A673 (cell line): ENCODE measurements at regions not wholly inside any gene's neighbourhood (a gene's known extent, or its start where the extent isn't known, plus 50 kb on each side); places are given as distances from the start of the nearest gene placed in this dataset.

Experiments
- BruUV-seq: library from RNA; stranded (reverse); fragments of 400-500 nt; replicated peaks from 2 replicates; lab custom pipeline; 2021; lab: Mats Ljungman, UMichigan
- CTCF ChIA-PET: fragments of 300-600 bp; sonication (Branson Sonifier 250); formaldehyde crosslinking; loops from one replicate; lab custom pipeline; 2022; ENCODE audit warnings: antibody characterized with exemption; lab: Charles Lee
- POLR2A ChIA-PET: fragments of 300-600 bp; sonication (Branson Sonifier 250); formaldehyde crosslinking; loops from one replicate; lab custom pipeline; 2022; ENCODE audit warnings: antibody characterized with exemption; ENCODE audit not compliant: low non-redundant PET; lab: Charles Lee
- DNase-seq: peaks from one replicate; pipeline ENCODE4 v3.0.0-alpha.2; 2015; ENCODE audit warnings: low spot score
- H3K27ac ChIP-seq: fragments of 200-600 bp; sonication (generic); 2 replicates; pipeline ENCODE4 v1.5.1; 2016; ENCODE audit warnings: mixed run types, low read depth, mild to moderate bottlenecking, mixed read lengths, antibody characterized with exemption, low read length; ENCODE audit not compliant: poor library complexity, severe bottlenecking
- H3K27me3 ChIP-seq: fragments of 200-600 bp; sonication (generic); replicated peaks from 2 replicates; pipeline ENCODE4 v1.6.1; 2017; ENCODE audit warnings: mixed run types, low read depth, mild to moderate bottlenecking, mixed read lengths, antibody characterized with exemption, low read length; ENCODE audit not compliant: insufficient read depth, poor library complexity
- H3K36me3 ChIP-seq: fragments of 200-600 bp; sonication (generic); 2 replicates; pipeline ENCODE4 v1.6.1; 2016; ENCODE audit warnings: mixed run types, mild to moderate bottlenecking, mixed read lengths, antibody characterized with exemption, low read length; ENCODE audit not compliant: insufficient read depth, poor library complexity, severe bottlenecking
- H3K4me1 ChIP-seq: fragments of 200-600 bp; sonication (generic); 2 replicates; pipeline ENCODE4 v1.6.1; 2017; ENCODE audit warnings: mixed run types, mild to moderate bottlenecking, mixed read lengths, antibody characterized with exemption, low read length; ENCODE audit not compliant: insufficient read depth, poor library complexity, severe bottlenecking
- H3K4me3 ChIP-seq: fragments of 200-600 bp; sonication (generic); 2 replicates; pipeline ENCODE4 v1.5.1; 2016; ENCODE audit warnings: low read depth, mixed run types, mild to moderate bottlenecking, mixed read lengths, low read length; ENCODE audit not compliant: poor library complexity, severe bottlenecking
- H3K9me3 ChIP-seq: fragments of 200-600 bp; sonication (generic); 2 replicates; pipeline ENCODE4 v1.6.1; 2016; ENCODE audit warnings: mixed run types, low read depth, mild to moderate bottlenecking, mixed read lengths, antibody characterized with exemption, low read length; ENCODE audit not compliant: poor library complexity, severe bottlenecking
- EZH2 ChIP-seq: fragments of 200-600 bp; sonication (generic); IDR thresholded peaks from 2 replicates; pipeline ENCODE4 v1.6.1; 2017; ENCODE audit warnings: borderline replicate concordance, low read depth, mild to moderate bottlenecking, mixed read lengths, antibody characterized with exemption, low read length; ENCODE audit not compliant: poor library complexity, severe bottlenecking
- intact Hi-C: fragments of 100-400 bp; cut with micrococcal nuclease; formaldehyde crosslinking; loops from one replicate; pipeline ENCODE4 v1.10.0; 2022; ENCODE audit not compliant: unreplicated experiment
- TF ChIP-seq, protein P1 (sequence below): fragments of 300-800, 200-600 bp; sonication (generic); conservative IDR thresholded peaks from 2 replicates; pipeline ENCODE4 v1.5.1; 2017; ENCODE audit warnings: low read depth, mild to moderate bottlenecking, antibody characterized with exemption, low read length, moderate library complexity, mixed read lengths

DNA sequence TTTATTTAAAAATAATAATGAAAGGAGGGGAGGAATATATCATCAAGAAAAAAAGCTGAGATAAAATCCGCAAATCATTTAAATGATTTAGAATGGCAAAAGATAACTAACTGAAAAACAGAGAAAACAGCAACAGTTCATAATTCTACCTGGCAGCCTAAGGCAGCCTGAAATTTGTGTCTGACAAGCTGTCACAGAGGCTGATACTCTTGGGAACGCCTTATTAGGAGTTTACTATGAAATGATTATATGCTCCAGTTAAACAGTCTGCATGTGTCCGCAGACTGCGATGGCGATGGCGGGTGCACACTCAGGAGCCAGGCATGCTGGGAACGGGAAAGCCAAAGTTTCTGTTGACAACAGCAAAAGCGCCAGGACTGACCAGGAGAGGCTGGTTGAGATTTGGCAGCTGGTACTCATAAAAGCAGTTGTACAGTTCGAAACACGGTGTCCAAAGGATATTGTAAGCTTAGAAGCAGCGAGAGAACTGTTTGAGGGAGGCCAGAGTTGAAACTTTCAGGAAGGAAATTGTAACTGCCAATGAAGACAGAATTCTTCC lies 172.9 kb upstream of the MPPED2 start:
- H3K9me3 ChIP-seq, result no peaks in the 10 kb centered on the region
- no peak overlapping the region for H3K27ac ChIP-seq
- no peak for TF ChIP-seq EZH2
- TF ChIP-seq, protein P1, sequence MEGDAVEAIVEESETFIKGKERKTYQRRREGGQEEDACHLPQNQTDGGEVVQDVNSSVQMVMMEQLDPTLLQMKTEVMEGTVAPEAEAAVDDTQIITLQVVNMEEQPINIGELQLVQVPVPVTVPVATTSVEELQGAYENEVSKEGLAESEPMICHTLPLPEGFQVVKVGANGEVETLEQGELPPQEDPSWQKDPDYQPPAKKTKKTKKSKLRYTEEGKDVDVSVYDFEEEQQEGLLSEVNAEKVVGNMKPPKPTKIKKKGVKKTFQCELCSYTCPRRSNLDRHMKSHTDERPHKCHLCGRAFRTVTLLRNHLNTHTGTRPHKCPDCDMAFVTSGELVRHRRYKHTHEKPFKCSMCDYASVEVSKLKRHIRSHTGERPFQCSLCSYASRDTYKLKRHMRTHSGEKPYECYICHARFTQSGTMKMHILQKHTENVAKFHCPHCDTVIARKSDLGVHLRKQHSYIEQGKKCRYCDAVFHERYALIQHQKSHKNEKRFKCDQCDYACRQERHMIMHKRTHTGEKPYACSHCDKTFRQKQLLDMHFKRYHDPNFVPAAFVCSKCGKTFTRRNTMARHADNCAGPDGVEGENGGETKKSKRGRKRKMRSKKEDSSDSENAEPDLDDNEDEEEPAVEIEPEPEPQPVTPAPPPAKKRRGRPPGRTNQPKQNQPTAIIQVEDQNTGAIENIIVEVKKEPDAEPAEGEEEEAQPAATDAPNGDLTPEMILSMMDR, result no peak
- DNase-seq, result no peak
- intact Hi-C loops, result no loop called here
- BruUV-seq, result no TSS peak
- H3K36me3 ChIP-seq, result no peaks in the 10 kb centered on the region
- peaks cover 36% of the 10 kb centered on the region for H3K4me1 ChIP-seq
- no peaks in the 10 kb centered on the region for H3K27me3 ChIP-seq
- ChIA-PET CTCF (no interaction called here), POLR2A (interaction anchor here (0.5 kb wide), 1 partner anchor 352 kb away, joined by 6 read pairs; no protein-coding TSS in a partner anchor)
- H3K4me3 ChIP-seq, result no peak overlapping the region

DNA sequence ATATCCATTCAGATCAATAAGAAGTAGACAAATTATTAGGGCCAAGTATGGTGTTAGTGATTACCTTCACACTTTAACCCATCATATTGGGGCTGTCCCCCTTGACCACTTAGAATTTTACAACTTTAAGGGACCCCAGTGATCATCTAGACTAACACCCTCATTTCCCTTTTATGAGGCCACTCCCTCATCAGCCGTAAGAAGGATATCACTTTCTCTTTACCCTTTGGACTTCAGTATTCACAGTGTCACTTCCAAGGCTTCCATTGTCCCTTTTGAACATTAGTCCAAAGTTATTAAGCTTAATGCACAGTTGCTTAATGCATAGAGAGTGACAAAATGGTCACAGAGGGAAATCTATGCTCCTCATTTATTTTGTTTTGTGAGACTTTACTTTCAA lies 172.4 kb upstream of the MPPED2 start:
- Histone ChIP-seq H3K27me3 (no peaks in the 10 kb centered on the region), H3K9me3 (no peaks in the 10 kb centered on the region), H3K4me3 (no peak overlapping the region), H3K4me1 (peaks cover 40% of the 10 kb centered on the region), H3K36me3 (no peaks in the 10 kb centered on the region), H3K27ac (no peak overlapping the region)
- no TSS peak for BruUV-seq
- DNase-seq, result no peak
- intact Hi-C loops, result no loop called here
- POLR2A ChIA-PET, result no interaction called here
- CTCF ChIA-PET, result no interaction called here
- no peak for TF ChIP-seq EZH2
- TF ChIP-seq, protein P1, result no peak

DNA sequence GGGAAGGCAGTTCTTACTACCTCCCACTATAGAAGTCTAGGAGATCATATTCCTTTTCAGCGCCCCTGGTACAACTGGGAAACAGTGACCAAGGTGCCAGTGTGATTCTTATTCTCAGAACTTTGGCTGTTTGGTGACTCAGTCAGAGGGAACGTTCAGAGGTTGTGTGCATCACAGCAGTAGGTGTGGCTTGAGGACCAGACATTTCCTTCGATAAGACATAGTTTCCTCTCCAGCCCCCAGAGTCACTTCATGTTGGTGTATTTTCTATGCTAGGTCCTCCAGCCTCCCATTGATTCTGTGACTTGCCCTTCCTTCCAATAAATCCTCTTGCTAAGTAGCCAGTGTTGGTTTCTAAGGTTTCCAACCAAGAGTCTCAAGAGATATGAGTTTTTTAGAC lies 171.9 kb upstream of the MPPED2 start:
- Histone ChIP-seq H3K9me3 (no peaks in the 10 kb centered on the region), H3K4me1 (peaks cover 45% of the 10 kb centered on the region), H3K36me3 (no peaks in the 10 kb centered on the region), H3K27ac (no peak overlapping the region), H3K27me3 (no peaks in the 10 kb centered on the region), H3K4me3 (no peak overlapping the region)
- ChIA-PET CTCF (no interaction called here), POLR2A (no interaction called here)
- no peak for DNase-seq
- TF ChIP-seq, protein P1, result no peak
- no peak for TF ChIP-seq EZH2
- BruUV-seq, result no TSS peak
- intact Hi-C loops, result no loop called here
